HCT116 (cell line): ENCODE measurements at regions not wholly inside any gene's neighbourhood (a gene's known extent, or its start where the extent isn't known, plus 50 kb on each side); places are given as distances from the start of the nearest gene placed in this dataset.

Experiments
- EGR1 ChIP-seq: IDR thresholded peaks from 2 replicates; pipeline ENCODE4 v1.6.1; 2012; ENCODE audit warnings: low read depth
- EZH2 ChIP-seq: fragments of 200-600 bp; sonication (generic); IDR thresholded peaks from 2 replicates; pipeline ENCODE4 v1.6.1; 2017; ENCODE audit warnings: antibody characterized with exemption, mixed run types
- POLR2A ChIP-seq: IDR thresholded peaks from 2 replicates; pipeline ENCODE4 v1.7.0; 2011; ENCODE audit warnings: borderline replicate concordance; ENCODE audit not compliant: insufficient read depth, insufficient read length; ENCODE audit errors: extremely low read depth
- POLR2AphosphoS5 ChIP-seq: IDR thresholded peaks from 2 replicates; pipeline ENCODE4 v1.6.1; 2011; ENCODE audit warnings: mild to moderate bottlenecking, low read depth, low read length, moderate library complexity
- RAD21 ChIP-seq: IDR thresholded peaks from 2 replicates; pipeline ENCODE4 v1.6.1; 2012; ENCODE audit warnings: low read depth, mild to moderate bottlenecking
- SIN3A ChIP-seq: IDR thresholded peaks from 2 replicates; pipeline ENCODE4 v1.6.1; 2012; ENCODE audit warnings: low read depth
- YY1 ChIP-seq: IDR thresholded peaks from 2 replicates; pipeline ENCODE4 v1.6.1; 2011; ENCODE audit warnings: low read length, low read depth, moderate library complexity, mild to moderate bottlenecking; ENCODE audit not compliant: insufficient replicate concordance; ENCODE audit errors: extremely low read depth
- ZNF274 ChIP-seq: fragments of 200-500 bp; sonication (Bioruptor generic); IDR thresholded peaks from 2 replicates; pipeline ENCODE4 v1.6.1; 2014; ENCODE audit warnings: mild to moderate bottlenecking, low read depth, low read length, inconsistent platforms
- TF ChIP-seq, protein P1 (sequence below), 3 experiments: fragments of 200-600 bp in 1 of 3; sonication (generic) in 1 of 3; IDR thresholded peaks in 2 of 3; conservative IDR thresholded peaks in 1 of 3; 2 replicates each; pipeline ENCODE4 v1.5.1; 2012 to 2017; ENCODE audit warnings: low read depth in 2 of 3, low read length in 2 of 3, antibody characterized with exemption in 1 of 3, borderline replicate concordance in 1 of 3, control low read depth in 1 of 3, mild to moderate bottlenecking in 1 of 3, mixed read lengths in 1 of 3, mixed run types in 1 of 3, moderate library complexity in 1 of 3; ENCODE audit not compliant: insufficient read depth in 1 of 3

DNA sequence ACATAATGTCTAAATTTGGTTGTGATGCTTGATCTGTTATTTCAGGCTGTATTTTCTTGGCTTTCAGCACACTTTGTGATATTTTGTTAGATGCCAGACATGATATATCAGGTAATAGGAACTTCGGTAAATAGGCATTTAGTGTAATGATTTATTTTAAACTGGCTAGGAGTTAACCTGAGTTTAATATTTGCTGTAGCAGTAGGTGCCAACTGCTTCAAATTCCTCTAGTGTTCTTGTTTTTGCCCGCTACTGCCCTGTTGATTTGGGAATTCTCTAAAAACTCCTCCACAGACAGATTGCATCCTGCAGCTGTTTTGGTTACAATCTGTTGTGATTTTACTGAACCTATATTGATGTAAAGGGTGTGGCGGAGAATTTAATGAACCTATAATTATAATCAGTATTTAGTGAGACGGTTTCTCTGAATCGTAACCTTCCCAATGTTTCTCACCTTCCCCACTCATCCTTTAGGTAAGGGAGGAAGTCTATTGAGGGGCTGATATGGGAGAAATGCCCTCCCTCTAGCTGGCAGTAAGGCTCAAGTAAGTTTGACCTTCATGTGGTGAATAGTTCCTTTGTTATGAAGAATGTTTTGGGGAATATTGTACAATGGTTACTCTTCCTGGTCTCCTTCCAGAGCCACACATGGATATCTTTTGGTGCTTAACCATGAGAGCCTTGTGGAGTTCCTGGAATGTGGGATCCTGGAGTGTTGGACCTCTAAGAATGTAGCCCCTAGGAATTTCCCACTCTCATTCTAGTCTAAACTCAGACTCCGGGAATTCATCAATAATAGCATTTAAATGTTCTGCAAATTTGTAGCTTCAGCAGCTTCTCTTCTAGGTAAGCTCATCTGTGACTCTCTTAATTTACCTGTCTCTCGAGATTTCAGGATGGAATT lies 634.1 kb downstream of the FSCB start:
- TF ChIP-seq ZNF274 (no peak), EGR1 (no peak), EZH2 (no peak), YY1 (no peak), POLR2AphosphoS5 (no peak), POLR2A (no peak), SIN3A (no peak), RAD21 (no peak)
- TF ChIP-seq, protein P1, sequence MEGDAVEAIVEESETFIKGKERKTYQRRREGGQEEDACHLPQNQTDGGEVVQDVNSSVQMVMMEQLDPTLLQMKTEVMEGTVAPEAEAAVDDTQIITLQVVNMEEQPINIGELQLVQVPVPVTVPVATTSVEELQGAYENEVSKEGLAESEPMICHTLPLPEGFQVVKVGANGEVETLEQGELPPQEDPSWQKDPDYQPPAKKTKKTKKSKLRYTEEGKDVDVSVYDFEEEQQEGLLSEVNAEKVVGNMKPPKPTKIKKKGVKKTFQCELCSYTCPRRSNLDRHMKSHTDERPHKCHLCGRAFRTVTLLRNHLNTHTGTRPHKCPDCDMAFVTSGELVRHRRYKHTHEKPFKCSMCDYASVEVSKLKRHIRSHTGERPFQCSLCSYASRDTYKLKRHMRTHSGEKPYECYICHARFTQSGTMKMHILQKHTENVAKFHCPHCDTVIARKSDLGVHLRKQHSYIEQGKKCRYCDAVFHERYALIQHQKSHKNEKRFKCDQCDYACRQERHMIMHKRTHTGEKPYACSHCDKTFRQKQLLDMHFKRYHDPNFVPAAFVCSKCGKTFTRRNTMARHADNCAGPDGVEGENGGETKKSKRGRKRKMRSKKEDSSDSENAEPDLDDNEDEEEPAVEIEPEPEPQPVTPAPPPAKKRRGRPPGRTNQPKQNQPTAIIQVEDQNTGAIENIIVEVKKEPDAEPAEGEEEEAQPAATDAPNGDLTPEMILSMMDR (IDR thresholded peaks at IDR 0.05 in 2 of 3, conservative IDR thresholded peaks at IDR 0.05 in 1 of 3; ENCODE audit: borderline replicate concordance in 1 of 3, insufficient read depth in 1 of 3, low read depth in 2 of 3, low read length in 2 of 3) = no peak
